ENCODE measurements at regions not wholly inside any gene's neighbourhood (a gene's known extent, or its start where the extent isn't known, plus 50 kb on each side); places are given as distances from the start of the nearest gene placed in this dataset.
"Not testable (repeated sequence)": the region's sequence is repeated elsewhere in the genome, so short reads cannot be mapped to it uniquely, and the experiment has no call there.

GRCh38 chr15:23750179-23750578 lies 63.1 kb upstream of the NDN start:
- H3K4me1 Mint-ChIP-seq: no peaks in the 10 kb centered on the region
- H3K27ac Mint-ChIP-seq: no peak overlapping the region
- no peaks in the 10 kb centered on the region for H3K36me3 Mint-ChIP-seq
- no peak overlapping the region for H3K4me3 Mint-ChIP-seq
- H3K9me3 Mint-ChIP-seq: peaks cover 3 to 4% (median 3%) of the 10 kb centered on the region in 3 donors
- no peaks in the 10 kb centered on the region for H3K27me3 Mint-ChIP-seq

DNA sequence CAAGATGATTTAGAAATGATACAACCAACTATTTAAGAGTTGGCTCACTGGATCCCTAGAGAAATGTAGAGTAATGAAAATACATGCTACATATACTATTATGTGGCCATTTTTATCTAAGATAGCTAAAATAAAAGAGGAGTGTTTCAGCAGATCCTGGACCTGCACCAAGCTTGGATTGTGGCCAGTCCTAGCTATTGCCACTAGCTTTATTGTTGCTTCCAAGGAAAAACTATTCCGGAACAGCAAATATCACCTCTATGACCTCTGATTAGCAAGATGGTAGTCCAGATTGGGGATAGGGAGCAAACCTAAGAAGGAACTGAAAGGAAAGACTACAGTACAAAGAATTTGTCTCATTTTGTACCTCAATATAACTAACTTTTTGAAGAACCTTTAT lies 63.7 kb upstream of the NDN start:
- Mint-ChIP-seq H3K27ac (no peak overlapping the region), H3K36me3 (no peaks in the 10 kb centered on the region), H3K9me3 (peaks cover 0 to 4% (median 3%) of the 10 kb centered on the region in 3 donors), H3K27me3 (no peaks in the 10 kb centered on the region), H3K4me3 (no peak overlapping the region), H3K4me1 (no peaks in the 10 kb centered on the region)

- Mint-ChIP-seq H3K36me3 (no peaks in the 10 kb centered on the region), H3K4me1 (no peaks in the 10 kb centered on the region), H3K4me3 (no peak overlapping the region), H3K27ac (no peak overlapping the region), H3K27me3 (no peaks in the 10 kb centered on the region), H3K9me3 (peaks cover 0 to 6% (median 2%) of the 10 kb centered on the region in 3 donors)
These were observed 66.1 kb upstream of the NDN start for GRCh38 chr15:23753248-23753647.

DNA sequence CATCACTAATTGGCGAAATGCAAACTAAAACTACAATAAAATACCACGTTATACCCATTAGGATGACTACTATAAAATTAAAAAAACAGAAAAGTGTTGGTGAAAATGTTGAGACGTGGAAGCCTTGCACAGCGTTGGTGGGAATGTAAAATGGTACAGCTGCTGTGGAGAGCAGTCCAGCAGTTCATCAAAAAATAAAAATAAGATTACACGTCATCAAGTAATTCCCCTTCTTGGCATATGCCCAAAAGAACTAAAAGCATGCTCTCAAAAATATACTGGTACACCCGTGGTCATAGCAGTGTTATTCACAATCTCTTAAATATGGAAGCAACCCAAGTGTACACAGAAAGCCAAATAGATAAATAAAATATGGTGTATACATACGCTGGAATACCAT lies 71.8 kb upstream of the NDN start:
- peaks cover 0 to 15% (median 2%) of the 10 kb centered on the region in 3 donors for H3K9me3 Mint-ChIP-seq
- no peaks in the 10 kb centered on the region for H3K27me3 Mint-ChIP-seq
- no peak overlapping the region for H3K27ac Mint-ChIP-seq
- H3K36me3 Mint-ChIP-seq: no peaks in the 10 kb centered on the region
- H3K4me1 Mint-ChIP-seq: no peaks in the 10 kb centered on the region
- no peak overlapping the region for H3K4me3 Mint-ChIP-seq

- no peak overlapping the region for H3K4me3 Mint-ChIP-seq
- H3K27me3 Mint-ChIP-seq: no peaks in the 10 kb centered on the region
- no peak overlapping the region for H3K27ac Mint-ChIP-seq
- no peaks in the 10 kb centered on the region for H3K36me3 Mint-ChIP-seq
- peaks cover 0 to 25% (median 0%) of the 10 kb centered on the region in 3 donors for H3K9me3 Mint-ChIP-seq
- no peaks in the 10 kb centered on the region for H3K4me1 Mint-ChIP-seq
These were observed 72.9 kb upstream of the NDN start for GRCh38 chr15:23760024-23760423.

GRCh38 chr15:23761386-23761785 lies 74.3 kb upstream of the NDN start:
- Mint-ChIP-seq H3K4me1 (no peaks in the 10 kb centered on the region), H3K27me3 (no peaks in the 10 kb centered on the region), H3K9me3 (peaks cover 0 to 29% (median 0%) of the 10 kb centered on the region in 3 donors), H3K4me3 (no peak overlapping the region), H3K27ac (no peak overlapping the region), H3K36me3 (no peaks in the 10 kb centered on the region)

DNA sequence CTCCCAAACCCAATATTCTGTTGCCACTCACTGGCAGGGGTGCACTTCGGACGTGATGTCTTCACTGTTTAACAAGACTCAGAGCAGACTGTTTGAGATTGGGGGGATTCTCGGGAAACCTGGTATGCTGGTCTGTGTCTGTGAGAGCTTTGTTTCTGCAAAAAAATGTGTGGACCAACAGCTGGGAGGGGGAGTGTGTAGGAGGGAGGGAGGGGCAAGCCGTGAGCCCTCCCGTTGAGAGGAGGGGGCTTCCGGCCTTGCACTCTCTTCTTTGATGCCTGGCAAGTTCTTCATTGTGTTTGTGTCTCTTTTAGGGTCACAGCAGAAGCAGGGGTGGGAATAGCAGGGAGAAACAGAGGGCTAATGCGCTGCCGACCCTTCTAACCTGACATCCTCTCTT lies 74.9 kb upstream of the NDN start:
- Mint-ChIP-seq H3K9me3 (peaks cover 0 to 31% (median 0%) of the 10 kb centered on the region in 3 donors), H3K36me3 (no peaks in the 10 kb centered on the region), H3K4me3 (no peak overlapping the region), H3K4me1 (no peaks in the 10 kb centered on the region), H3K27me3 (no peaks in the 10 kb centered on the region), H3K27ac (no peak overlapping the region)

DNA sequence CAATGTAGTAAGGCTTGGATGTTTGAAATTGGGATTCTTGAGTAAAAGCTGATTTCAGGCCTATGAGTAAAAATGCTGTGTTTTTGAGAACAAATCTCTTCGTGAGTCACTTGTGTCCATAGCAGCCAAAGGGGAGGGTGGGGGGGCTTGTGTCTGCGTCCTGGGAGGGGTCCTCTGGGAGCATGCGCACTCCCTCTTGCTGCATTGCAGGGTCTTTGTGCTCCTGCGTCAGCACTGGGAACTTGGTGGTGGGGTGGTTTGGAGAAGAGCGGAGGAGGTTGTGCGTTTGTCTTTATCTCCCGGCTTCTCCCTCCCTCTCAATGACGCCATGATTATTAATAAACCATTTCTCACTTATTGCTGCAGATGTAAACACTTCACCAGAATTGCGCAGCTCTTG lies 75.9 kb upstream of the NDN start:
- peaks cover 1 to 27% (median 1%) of the 10 kb centered on the region in 3 donors for H3K9me3 Mint-ChIP-seq
- H3K27me3 Mint-ChIP-seq: no peaks in the 10 kb centered on the region
- H3K36me3 Mint-ChIP-seq: no peaks in the 10 kb centered on the region
- H3K4me3 Mint-ChIP-seq: peak overlapping the region in 1 of 4 donors; percentile 36
- H3K27ac Mint-ChIP-seq: no peak overlapping the region
- no peaks in the 10 kb centered on the region for H3K4me1 Mint-ChIP-seq

GRCh38 chr15:23764306-23764705 lies 77.2 kb upstream of the NDN start:
- Mint-ChIP-seq H3K4me3 (no peak overlapping the region), H3K9me3 (peaks cover 3 to 28% (median 5%) of the 10 kb centered on the region in 3 donors), H3K36me3 (no peaks in the 10 kb centered on the region), H3K27me3 (no peaks in the 10 kb centered on the region), H3K27ac (no peak overlapping the region), H3K4me1 (no peaks in the 10 kb centered on the region)

GRCh38 chr15:23764716-23765115 lies 77.6 kb upstream of the NDN start:
- Mint-ChIP-seq H3K27me3 (no peaks in the 10 kb centered on the region), H3K36me3 (no peaks in the 10 kb centered on the region), H3K9me3 (peaks cover 3 to 28% (median 5%) of the 10 kb centered on the region in 3 donors), H3K4me3 (no peak overlapping the region), H3K4me1 (no peaks in the 10 kb centered on the region), H3K27ac (no peak overlapping the region)

DNA sequence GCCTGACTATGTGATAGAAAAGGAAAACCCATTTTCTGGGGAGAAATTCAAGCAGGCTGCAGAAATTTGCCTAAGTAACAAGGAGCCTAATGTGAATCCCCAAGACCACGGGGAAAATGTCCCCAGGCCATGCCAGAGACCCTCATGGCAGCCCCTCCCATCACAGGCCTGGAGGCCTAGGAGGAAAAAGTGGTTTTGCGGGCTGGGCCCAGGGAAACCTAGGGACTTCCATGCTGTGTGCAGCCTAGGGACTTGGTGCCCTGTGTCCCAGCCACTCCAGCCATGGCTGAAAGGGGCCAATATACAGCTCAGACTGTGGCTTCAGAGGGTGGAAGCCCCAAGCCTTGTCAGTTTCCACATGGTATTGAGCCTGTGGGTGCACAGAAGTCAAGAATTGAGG lies 79.7 kb upstream of the NDN start:
- not testable (repeated sequence) for H3K27ac Mint-ChIP-seq, H3K4me1 Mint-ChIP-seq, H3K4me3 Mint-ChIP-seq, H3K36me3 Mint-ChIP-seq, H3K27me3 Mint-ChIP-seq
- peaks cover 3 to 23% (median 8%) of the 10 kb centered on the region in 3 donors for H3K9me3 Mint-ChIP-seq

GRCh38 chr15:23773093-23773492 lies 86.0 kb upstream of the NDN start:
- Mint-ChIP-seq H3K27me3 (no peaks in the 10 kb centered on the region), H3K9me3 (peaks cover 3 to 16% (median 11%) of the 10 kb centered on the region in 3 donors), H3K4me1 (no peaks in the 10 kb centered on the region), H3K36me3 (no peaks in the 10 kb centered on the region), H3K4me3 (no peak overlapping the region), H3K27ac (no peak overlapping the region)

DNA sequence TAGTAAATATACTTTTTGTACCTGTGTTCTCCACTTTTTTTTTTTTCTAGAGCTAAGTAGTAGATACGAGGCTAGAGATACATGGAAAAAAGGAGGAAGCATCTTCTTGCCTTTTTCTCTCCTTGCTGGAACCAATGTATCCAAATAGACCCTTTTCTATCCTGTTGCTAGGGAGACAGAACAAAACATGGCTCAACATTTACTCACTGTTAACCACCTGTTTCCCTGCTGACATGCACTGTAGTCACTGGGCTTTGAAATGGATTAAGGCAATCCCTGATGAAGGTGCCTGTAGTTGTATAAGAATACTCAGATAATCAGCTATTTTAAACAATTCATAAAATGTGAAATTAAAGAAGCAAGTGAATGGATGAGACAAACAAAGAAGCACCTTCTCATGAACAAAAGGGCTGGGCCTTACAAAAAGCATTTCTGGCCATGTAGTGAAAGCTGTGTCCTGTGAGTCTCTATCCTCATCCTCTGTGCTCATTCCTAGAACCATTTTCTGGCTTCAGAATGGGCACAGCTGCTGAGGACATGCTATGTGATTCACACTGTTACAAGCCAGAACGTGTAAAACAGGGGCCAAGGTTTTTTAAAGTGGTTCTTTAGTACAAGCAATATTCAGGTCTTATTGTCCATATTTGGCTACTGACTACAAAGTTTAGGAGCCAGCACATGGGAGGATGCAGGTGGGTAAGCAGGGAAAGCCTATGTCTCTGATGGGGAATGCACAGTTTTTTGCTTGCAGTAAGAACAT lies 100.4 kb upstream of the NDN start:
- no peak overlapping the region for H3K27ac Mint-ChIP-seq

GRCh38 chr15:23793191-23793680 lies 106.1 kb upstream of the NDN start:
- Mint-ChIP-seq H3K9me3 (peaks cover 3 to 18% (median 4%) of the 10 kb centered on the region in 3 donors), H3K27ac (no peak overlapping the region), H3K27me3 (no peaks in the 10 kb centered on the region), H3K4me3 (no peak overlapping the region), H3K4me1 (no peaks in the 10 kb centered on the region), H3K36me3 (no peaks in the 10 kb centered on the region)

More for the DNA sequence above, 100.4 kb upstream of the NDN start:
- peaks cover 0 to 9% (median 7%) of the 10 kb centered on the region in 3 donors for H3K9me3 Mint-ChIP-seq
- H3K27me3 Mint-ChIP-seq: no peaks in the 10 kb centered on the region
- H3K36me3 Mint-ChIP-seq: no peaks in the 10 kb centered on the region
- no peak overlapping the region for H3K4me3 Mint-ChIP-seq
- H3K4me1 Mint-ChIP-seq: no peaks in the 10 kb centered on the region

DNA sequence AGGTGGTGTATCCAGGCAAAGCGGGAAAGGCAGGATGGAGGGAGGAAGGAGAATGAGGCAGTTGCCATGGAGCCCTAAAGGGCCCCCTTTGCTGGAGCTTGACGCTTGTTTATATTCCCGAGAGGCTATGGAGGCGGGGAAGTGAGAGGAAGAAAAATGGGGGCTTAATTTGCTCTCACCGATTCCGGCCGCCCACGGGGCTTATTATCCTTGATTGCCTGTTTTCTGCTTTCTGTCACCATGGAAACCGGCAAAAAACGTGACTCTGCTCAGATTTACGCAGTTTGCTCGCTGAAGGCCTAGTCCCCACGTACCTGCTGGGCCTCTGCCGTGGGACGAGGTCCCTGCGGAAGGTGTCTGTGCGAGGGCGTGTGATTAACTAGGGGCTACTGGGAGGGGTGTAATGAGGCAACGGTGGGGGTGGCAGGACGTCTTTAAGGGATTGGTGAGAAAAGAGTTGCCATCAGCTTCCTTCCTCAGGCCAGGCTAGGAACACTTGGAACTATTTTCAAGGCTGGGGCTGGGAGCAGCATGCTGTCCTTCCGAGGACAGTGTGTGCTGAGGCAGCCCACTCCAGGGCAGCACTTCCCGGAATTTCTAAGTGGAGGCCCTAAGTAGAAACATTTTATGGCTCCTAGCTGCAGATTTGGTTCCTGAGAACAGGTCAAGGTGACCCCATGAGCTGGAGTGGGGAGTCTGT lies 110.8 kb upstream of the NDN start:
- Mint-ChIP-seq H3K4me1 (no peaks in the 10 kb centered on the region), H3K36me3 (no peaks in the 10 kb centered on the region), H3K4me3 (no peak overlapping the region), H3K9me3 (peaks cover 6 to 18% (median 6%) of the 10 kb centered on the region in 3 donors), H3K27ac (no peak overlapping the region), H3K27me3 (no peaks in the 10 kb centered on the region)

- Mint-ChIP-seq H3K27me3 (no peaks in the 10 kb centered on the region), H3K27ac (no peak overlapping the region), H3K4me3 (no peak overlapping the region), H3K9me3 (peaks cover 5 to 11% (median 9%) of the 10 kb centered on the region in 3 donors), H3K36me3 (no peaks in the 10 kb centered on the region), H3K4me1 (no peaks in the 10 kb centered on the region)
These were observed 114.8 kb upstream of the NDN start for GRCh38 chr15:23801881-23802280.
